ENCODE measurements at regions not wholly inside any gene's neighbourhood (a gene's known extent, or its start where the extent isn't known, plus 50 kb on each side); places are given as distances from the start of the nearest gene placed in this dataset.
"Not testable (repeated sequence)": the region's sequence is repeated elsewhere in the genome, so short reads cannot be mapped to it uniquely, and the experiment has no call there.

GRCh38 chrX:42442745-42443144, 335.2 kb downstream of the PPP1R2C start:
- no peak for DNase-seq (ENCODE audit: low read depth)

DNA sequence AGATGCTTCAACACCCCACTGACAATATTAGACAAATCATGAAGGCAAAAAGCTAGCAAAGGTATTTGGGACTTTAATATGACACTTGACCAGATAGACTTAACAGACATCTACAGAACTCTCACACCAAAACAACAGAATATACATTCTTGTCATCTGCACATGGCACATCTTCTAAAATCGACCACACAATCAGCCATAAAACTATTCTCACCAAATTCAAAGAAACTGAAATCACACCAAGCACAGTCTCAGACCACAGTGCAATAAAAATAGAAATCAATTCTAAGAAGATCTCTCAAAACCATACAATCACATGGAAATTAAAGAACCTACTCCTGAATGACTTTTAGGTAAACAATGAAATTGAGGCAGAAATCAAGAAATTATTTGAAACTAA, 340.8 kb downstream of the PPP1R2C start:
- DNase-seq (ENCODE audit: low read depth): no peak

DNA sequence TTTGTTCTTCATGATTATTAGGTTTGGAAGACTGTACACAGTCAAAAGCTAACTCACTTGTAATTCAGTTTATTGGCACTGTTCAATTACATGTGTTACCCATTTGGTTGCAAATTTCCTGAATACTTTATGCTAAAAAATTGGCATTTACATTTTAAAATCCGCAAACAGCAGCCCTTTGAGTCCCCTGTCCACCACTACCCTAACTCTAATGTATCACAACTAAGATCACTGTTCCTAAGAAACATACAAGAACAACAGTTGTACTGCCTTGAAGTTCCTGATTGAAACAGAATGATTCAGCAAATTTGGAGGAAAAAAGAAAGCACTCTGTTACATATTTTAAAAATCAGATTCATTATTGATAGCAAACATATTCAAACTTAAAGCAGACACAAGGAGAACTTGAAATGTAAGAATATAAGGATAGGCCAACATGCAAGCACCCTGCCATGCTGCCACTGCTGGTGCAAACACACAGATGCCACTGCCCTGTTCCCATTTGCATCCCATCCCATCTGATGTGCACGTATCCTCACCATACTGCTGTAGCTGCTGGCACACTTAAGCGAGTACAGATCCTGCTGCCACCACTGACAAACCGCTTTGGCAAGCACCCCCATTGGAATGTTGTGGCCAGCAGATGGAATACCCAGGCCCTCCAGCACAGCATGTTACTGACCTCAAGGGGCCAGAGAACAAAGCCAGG, 343.4 kb downstream of the PPP1R2C start:
- no peak for DNase-seq (ENCODE audit: low read depth)

DNA sequence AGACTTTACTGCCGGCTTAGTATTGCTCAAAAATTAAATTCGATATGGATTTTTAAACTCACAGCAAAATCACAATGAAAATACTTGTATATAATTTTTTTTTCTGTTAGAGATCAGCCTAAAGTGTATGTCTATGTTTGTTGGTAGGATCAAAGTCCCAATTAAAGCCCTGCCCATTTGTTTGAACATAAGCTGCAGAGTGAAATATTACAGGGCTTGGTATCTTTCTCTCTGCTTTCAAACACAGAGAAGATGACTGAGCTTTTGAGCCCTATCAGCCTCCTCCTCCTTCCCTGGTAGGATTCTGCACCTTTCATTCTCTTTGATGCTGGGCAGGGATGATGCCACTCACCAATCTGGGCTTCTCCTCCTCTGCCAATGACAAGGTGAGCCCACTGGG, 345.4 kb downstream of the PPP1R2C start:
- no peak for DNase-seq (ENCODE audit: low read depth)

GRCh38 chrX:42422961-42423360, 355.0 kb downstream of the PPP1R2C start:
- DNase-seq (ENCODE audit: low read depth): peak; percentile 6

DNA sequence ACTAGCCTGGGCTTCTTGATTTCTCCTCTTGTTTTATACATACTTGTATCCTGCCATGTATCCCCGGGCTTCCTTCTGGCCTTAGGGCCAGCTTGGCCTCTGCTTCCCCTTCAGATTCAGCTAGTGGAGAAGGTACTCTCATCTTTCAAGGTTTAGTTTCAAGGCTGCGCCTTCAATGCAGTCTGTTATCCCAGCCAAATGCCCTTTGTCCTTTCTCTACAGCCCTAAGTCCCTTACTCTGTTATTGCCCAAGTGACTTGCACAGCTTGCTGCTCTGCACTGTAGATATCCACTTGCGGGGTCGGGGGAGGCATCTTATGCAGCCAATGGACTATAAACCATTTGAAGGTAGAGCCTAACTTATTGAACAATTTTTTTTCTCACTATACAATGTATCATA, 357.5 kb downstream of the PPP1R2C start:
- DNase-seq (ENCODE audit: low read depth): no peak

DNA sequence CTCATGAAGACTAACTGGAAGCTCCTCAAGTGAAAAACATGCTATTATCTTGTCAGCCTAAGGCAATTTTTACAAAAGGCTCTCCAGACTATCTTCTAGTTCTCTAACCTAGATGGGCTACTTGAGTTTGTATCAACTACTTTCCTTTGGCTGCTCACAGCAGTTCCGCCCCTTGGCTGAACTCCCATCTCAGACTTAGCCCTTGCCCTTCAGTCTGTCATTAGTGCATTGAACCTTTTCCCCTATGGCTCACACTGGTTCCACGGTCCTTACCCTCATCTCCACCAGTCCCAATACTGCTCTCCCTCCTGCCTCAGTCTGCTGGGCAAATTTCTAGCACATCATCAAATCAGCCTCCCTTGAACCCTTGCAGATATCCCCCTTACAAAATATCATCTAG, 362.3 kb downstream of the PPP1R2C start:
- DNase-seq (ENCODE audit: low read depth): no peak

DNA sequence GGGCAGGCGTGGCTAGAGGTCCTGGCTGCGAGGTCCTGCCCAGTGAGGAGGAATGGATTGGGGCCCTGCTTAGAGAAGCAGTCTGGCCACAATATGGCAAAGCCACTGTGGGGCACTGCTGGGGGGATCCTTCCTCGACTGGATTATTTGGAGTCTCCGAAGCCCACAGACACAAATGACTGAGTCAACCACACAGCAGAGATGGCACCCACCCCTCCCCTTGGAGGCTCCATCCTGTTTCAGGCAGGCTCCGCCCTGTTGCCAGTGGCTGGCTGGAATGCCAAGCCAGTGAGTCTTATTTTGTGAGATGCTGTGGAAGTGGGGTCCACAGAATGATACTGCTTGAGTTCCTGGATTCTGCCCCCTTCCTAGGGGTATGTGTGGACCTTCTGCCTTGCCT, 363.9 kb downstream of the PPP1R2C start:
- no peak for DNase-seq (ENCODE audit: low read depth)

DNA sequence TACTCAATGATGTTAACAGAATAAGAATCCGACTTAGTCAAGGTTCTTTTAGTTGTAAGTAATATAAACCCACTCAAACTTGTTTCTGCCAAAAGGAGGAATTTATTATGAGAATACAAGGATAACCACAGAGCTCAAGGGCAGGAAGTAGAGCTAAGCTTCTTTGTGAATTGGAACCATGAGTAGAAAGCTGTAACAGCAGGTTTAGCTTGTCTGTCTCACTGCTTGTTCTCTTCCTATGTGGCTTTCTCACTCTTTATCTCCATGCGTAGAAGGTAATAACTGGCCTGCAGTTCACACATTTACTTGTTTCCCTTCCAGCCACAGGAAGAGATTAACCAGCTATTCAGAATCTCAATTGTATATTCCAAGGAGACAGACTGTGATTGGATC, 378.3 kb downstream of the PPP1R2C start:
- no peak for DNase-seq (ENCODE audit: low read depth)

DNA sequence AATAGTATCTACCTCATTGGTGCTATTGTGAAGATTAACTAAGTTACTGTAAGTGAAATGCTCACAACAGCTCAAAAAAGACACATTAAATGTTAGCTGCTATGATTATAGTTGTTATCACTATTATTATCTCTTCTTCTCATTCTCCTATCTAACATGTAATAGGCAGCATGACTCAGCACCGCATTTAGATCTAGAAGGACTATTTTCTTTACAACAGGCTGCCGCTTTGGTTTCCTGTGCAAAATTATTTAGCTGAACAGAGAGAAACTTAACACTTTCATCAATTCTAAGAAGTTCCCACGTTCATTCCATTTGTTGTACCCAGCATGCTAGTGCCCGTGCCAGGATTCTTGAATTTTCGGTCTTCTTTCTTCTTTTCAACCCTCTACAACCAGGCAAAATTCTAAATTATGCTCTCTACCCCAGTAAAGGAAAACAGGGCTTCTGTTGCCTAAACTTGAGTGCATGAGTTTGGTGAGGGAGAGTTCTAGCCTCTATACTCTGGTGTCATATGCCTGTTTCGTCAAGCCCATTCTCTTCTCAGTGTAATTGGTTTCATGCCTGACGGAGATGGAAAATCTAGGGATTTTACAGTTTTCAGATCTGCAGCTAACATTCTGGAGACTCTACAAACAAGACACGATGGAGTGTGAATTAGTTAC, 378.9 kb downstream of the PPP1R2C start:
- DNase-seq (ENCODE audit: low read depth): peak; percentile 2

GRCh38 chrX:42396136-42396535, 381.8 kb downstream of the PPP1R2C start:
- DNase-seq (ENCODE audit: low read depth): no peak

DNA sequence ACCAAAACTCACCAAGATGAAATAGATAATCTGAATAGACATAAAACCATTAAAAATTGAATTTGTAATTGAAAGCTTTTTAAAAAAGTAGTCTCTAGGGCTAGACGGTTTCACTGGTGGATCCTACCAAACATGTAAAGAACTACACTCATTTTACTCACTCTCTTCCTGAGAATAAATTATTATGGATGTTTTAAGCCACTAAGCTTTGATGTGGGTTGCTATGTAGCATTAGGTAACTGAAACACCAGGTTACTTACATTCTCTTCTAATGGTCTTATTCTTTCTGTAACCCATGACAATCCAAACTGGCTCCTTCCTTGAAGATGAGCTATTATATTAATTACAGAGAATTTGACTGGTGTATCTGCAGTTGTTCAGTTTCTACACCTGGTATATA, 385.1 kb downstream of the PPP1R2C start:
- no peak for DNase-seq (ENCODE audit: low read depth)

- no peak for DNase-seq (ENCODE audit: low read depth)
These were observed 391.3 kb downstream of the PPP1R2C start for GRCh38 chrX:42386681-42387080.

GRCh38 chrX:42385730-42386129, 392.2 kb downstream of the PPP1R2C start:
- DNase-seq (ENCODE audit: low read depth): no peak

DNA sequence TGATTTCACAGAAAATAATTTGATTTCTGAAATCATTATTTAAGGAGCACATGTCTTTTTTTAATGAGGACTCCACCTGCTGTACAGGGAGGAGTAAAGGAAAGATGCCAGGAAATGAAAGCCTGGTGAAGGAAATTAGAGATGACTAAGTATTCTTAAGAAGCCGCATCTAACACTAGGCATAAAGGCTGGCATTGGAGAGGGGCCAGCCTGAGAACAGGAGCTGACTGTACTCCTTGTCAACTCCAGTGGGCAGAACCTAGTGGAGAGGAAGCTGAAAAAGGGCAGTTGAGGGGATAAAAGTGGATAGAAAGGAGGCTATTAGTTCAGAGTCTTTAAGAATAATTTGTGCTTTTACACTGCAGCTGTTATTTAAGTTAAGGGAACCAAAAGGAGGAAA, 393.0 kb downstream of the PPP1R2C start:
- no peak for DNase-seq (ENCODE audit: low read depth)

- no peak for DNase-seq (ENCODE audit: low read depth)
These were observed 399.1 kb downstream of the PPP1R2C start for GRCh38 chrX:42378857-42379256.

DNA sequence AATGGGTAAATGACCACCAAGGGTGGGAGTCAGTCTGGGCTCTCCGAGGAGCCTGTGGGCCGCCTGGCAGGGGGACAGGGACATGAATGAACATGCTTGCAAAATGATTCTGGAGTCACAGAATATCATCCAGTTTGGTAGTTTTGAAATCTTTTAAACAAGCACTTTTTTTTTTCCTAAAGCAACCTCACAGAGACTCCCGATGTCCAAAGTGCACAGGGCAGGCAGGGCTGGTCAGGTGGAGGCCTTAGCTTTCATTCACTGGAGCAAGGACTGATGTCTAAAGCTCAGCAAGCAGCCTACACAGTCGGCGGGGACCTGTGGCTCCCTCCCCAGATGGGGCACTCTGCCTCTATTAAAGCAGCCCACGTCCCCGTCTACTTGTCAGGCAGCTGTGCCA, 402.9 kb downstream of the PPP1R2C start:
- no peak for DNase-seq (ENCODE audit: low read depth)

GRCh38 chrX:42366181-42366580, 411.8 kb downstream of the PPP1R2C start:
- no peak for DNase-seq (ENCODE audit: low read depth)

DNA sequence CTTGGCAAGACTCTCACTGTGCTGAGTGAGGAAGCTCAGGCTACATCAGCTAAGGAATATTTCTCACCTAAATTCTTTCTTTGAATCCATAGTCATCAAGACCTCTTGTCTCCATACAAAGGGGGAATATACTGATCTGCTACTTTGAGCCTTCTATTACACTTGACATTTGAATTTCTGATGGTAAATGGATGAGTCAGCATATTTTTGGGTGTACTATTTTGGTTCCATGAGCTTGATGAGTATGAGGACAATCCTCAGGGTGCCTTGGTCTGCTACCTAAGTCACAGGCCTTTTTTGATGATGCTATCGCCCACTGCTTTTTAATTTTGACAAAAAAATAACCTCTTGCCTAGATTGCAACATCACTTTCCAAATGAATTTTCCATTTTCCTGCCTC, 415.7 kb downstream of the PPP1R2C start:
- no peak for DNase-seq (ENCODE audit: low read depth)

DNA sequence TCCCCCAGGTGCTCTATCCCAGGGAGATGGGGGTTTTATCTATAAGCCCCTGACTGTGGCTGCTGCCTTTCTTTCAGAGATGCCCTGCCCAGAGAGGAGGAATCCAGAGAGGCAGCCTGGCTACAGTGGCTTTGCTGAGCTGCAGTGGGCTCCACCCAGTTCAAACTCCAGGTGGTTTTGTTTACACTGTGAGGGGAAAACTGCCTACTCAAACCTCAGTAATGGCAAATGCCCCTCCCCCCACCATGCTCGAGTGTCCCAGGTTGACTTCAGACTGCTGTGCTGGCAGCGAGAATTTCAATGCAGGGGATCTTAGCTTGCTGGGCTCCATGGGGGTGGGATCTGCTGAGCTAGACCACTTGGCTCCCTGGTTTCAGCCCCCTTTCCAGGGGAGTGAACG, 419.6 kb upstream of the CASK start:
- not testable (repeated sequence) for DNase-seq (ENCODE audit: low read depth)
